H1 (cell line): ENCODE measurements at regions not wholly inside any gene's neighbourhood (a gene's known extent, or its start where the extent isn't known, plus 50 kb on each side); places are given as distances from the start of the nearest gene placed in this dataset.

Source experiments
- CREB1 ChIP-seq: IDR thresholded peaks from 2 replicates; pipeline ENCODE4 v1.6.1; 2012; ENCODE audit warnings: inconsistent platforms
- KDM1A ChIP-seq: fragments of 200-600, 300-600 bp; sonication (generic); IDR thresholded peaks from 2 replicates; pipeline ENCODE4 v1.7.1; 2016; ENCODE audit warnings: mild to moderate bottlenecking, low read length, borderline replicate concordance
- POLR2A ChIP-seq, 2 experiments: IDR thresholded peaks; 1 replicate in 1 of 2; 2 replicates in 1 of 2; pipeline ENCODE4 v1.6.1; 2011; ENCODE audit warnings: low read depth in 2 of 2, low read length in 2 of 2, mild to moderate bottlenecking in 2 of 2; ENCODE audit errors: control extremely low read depth in 1 of 2
- RAD21 ChIP-seq, 2 experiments: IDR thresholded peaks in 1 of 2; conservative IDR thresholded peaks in 1 of 2; 2 replicates each; pipeline ENCODE4 v1.6.1; 2011; ENCODE audit warnings: low read depth in 2 of 2, low read length in 2 of 2, improper control_type of control experiment in 1 of 2, inconsistent platforms in 1 of 2, mild to moderate bottlenecking in 1 of 2, moderate library complexity in 1 of 2
- SIRT6 ChIP-seq: IDR thresholded peaks from one replicate; pipeline ENCODE4 v1.7.1; 2012; ENCODE audit warnings: low read length, inconsistent platforms

DNA sequence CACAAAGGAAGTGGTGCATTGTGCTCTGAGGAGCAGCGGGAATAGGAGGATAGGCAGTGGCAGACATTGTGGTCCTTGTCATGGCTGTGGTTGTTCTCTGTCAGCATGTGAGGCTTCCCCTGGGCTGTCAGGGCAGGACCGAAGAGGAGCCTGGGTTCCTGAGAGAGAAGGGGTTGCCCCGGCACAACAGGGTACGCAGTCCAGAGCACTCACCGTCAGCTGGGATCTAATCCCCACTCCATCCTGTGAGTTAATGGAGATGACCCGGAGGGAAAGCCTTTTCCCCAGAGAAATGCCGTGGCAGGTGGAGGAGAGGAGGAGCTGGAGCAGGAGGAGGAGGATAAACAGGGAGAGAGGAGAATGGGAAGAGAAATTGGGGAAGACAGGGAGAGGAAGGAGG lies 396.7 kb upstream of the HS6ST1 start (continued):
- no peak for TF ChIP-seq POLR2A (IDR thresholded peaks at IDR 0.05; ENCODE audit: control extremely low read depth in 1 of 2, low read depth in 2 of 2, low read length in 2 of 2)
- no peak for TF ChIP-seq KDM1A
- TF ChIP-seq SIRT6: no peak
- no peak for TF ChIP-seq RAD21 (IDR thresholded peaks at IDR 0.05 in 1 of 2, conservative IDR thresholded peaks at IDR 0.05 in 1 of 2; ENCODE audit: low read depth in 2 of 2, low read length in 2 of 2)
- no peak for TF ChIP-seq CREB1
